Panc1 (cell line): ENCODE measurements at regions not wholly inside any gene's neighbourhood (a gene's known extent, or its start where the extent isn't known, plus 50 kb on each side); places are given as distances from the start of the nearest gene placed in this dataset.

Source experiments
- REST ChIP-seq, 2 experiments: IDR thresholded peaks; 2 replicates each; pipeline ENCODE4 v1.6.1; 2011 to 2012; ENCODE audit warnings: low read depth in 2 of 2, control low read depth in 1 of 2, low read length in 1 of 2, mild to moderate bottlenecking in 1 of 2, moderate library complexity in 1 of 2; ENCODE audit not compliant: insufficient read depth in 1 of 2
- SIN3A ChIP-seq: IDR thresholded peaks from 2 replicates; pipeline ENCODE4 v1.6.1; 2012; ENCODE audit warnings: low read depth, mild to moderate bottlenecking, low read length, moderate library complexity, borderline replicate concordance; ENCODE audit not compliant: insufficient read depth
- TF ChIP-seq, protein P1 (sequence below): fragments of 450-650 bp; IDR thresholded peaks from 2 replicates; pipeline ENCODE4 v1.5.1; 2017; ENCODE audit warnings: mild to moderate bottlenecking

GRCh38 chr5:8429778-8430758 is 561.1 kb downstream of the MTRR start:
- TF ChIP-seq, protein P1, sequence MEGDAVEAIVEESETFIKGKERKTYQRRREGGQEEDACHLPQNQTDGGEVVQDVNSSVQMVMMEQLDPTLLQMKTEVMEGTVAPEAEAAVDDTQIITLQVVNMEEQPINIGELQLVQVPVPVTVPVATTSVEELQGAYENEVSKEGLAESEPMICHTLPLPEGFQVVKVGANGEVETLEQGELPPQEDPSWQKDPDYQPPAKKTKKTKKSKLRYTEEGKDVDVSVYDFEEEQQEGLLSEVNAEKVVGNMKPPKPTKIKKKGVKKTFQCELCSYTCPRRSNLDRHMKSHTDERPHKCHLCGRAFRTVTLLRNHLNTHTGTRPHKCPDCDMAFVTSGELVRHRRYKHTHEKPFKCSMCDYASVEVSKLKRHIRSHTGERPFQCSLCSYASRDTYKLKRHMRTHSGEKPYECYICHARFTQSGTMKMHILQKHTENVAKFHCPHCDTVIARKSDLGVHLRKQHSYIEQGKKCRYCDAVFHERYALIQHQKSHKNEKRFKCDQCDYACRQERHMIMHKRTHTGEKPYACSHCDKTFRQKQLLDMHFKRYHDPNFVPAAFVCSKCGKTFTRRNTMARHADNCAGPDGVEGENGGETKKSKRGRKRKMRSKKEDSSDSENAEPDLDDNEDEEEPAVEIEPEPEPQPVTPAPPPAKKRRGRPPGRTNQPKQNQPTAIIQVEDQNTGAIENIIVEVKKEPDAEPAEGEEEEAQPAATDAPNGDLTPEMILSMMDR = no peak
- no peak for TF ChIP-seq REST (IDR thresholded peaks at IDR 0.05; ENCODE audit: insufficient read depth in 1 of 2, low read depth in 2 of 2, low read length in 1 of 2)
- no peak for TF ChIP-seq SIN3A
